Breast epithelium (tissue), 3 donors: ENCODE measurements at regions not wholly inside any gene's neighbourhood (a gene's known extent, or its start where the extent isn't known, plus 50 kb on each side); places are given as distances from the start of the nearest gene placed in this dataset.

Experiments
- POLR2AphosphoS5 ChIP-seq, 3 donors: sonication (generic); formaldehyde crosslinking; IDR thresholded peaks; one replicate each; pipeline ENCODE4 v1.6.1; 2017; ENCODE audit warnings: antibody characterized with exemption in 3 of 3
- TF ChIP-seq, protein P1 (sequence below), 3 donors: fragments of 450-650 bp; IDR thresholded peaks; one replicate each; pipeline ENCODE4 v1.5.1; 2016 to 2017; ENCODE audit warnings: antibody characterized with exemption in 3 of 3, mild to moderate bottlenecking in 3 of 3, moderate library complexity in 3 of 3

DNA sequence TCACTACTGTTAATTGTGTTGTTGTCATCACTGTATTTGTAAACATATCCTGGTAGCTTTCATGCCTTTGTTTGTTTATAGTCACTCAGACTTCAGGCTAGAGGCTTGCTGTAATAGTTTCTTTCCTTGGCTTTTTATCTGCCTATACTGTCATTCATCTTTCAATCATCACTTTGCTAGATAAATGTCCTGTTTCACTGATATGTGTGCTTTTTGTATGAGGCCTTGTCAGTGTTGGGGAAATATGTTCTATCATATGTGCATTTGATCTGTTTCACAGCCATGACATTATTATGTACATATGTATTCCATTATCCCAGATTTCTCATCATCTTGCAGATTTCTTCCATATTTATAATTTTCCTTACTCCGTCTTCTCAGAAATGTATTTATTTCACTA lies 558.9 kb upstream of the LRFN5 start:
- TF ChIP-seq, protein P1, sequence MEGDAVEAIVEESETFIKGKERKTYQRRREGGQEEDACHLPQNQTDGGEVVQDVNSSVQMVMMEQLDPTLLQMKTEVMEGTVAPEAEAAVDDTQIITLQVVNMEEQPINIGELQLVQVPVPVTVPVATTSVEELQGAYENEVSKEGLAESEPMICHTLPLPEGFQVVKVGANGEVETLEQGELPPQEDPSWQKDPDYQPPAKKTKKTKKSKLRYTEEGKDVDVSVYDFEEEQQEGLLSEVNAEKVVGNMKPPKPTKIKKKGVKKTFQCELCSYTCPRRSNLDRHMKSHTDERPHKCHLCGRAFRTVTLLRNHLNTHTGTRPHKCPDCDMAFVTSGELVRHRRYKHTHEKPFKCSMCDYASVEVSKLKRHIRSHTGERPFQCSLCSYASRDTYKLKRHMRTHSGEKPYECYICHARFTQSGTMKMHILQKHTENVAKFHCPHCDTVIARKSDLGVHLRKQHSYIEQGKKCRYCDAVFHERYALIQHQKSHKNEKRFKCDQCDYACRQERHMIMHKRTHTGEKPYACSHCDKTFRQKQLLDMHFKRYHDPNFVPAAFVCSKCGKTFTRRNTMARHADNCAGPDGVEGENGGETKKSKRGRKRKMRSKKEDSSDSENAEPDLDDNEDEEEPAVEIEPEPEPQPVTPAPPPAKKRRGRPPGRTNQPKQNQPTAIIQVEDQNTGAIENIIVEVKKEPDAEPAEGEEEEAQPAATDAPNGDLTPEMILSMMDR (IDR thresholded peaks at IDR 0.05), result no peak
- TF ChIP-seq POLR2AphosphoS5 (IDR thresholded peaks at IDR 0.05), result no peak
